ENCODE measurements at regions not wholly inside any gene's neighbourhood (a gene's known extent, or its start where the extent isn't known, plus 50 kb on each side); places are given as distances from the start of the nearest gene placed in this dataset.

DNA sequence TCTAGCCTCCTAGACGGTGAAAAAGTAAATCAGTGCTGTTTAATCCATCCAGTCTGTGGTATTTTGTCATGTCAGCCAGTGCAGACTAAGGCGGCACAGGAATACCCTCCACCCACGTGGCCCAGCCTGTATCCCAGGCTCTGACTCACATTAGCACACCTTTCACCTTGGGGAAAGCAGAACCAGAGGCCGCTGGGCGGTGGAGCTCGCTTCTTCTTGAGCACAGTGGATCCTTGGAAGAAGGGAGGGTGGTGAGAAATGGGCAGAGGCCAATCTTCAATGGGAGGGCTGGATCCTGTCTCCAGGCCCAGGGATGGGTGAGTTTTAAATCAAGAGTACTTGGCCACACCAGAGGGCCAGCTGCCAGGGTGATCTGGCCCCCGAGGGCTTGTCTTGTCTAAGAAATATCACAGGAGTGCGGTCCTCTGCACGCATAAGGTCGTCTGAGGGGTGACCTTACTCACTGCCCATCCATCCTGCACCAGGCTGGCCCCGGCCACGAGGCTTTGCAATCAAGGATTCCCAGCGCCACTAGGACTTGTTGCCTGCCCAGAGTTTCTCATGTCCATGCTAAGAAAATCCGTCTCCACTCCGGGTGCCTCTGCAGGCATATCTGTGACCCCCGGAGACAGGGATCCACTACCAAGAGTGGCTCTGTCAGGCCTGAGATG lies 658.5 kb downstream of the BRD1 start:
- Histone ChIP-seq H3K9me2 (ENCODE audit: insufficient read depth) (no peaks in the 10 kb centered on the region), H3K4me3 (replicated peaks in 1 of 2; ENCODE audit: low read depth in 1 of 2, low read length in 2 of 2) (no peak overlapping the region), H2AFZ (ENCODE audit: low read depth, low read length, poor library complexity, severe bottlenecking) (no peak overlapping the region), H4K20me1 (ENCODE audit: insufficient read depth) (no peaks in the 10 kb centered on the region), H3K9ac (ENCODE audit: low read length) (no peak overlapping the region), H3K9me3 (ENCODE audit: control insufficient read depth in 1 of 2, insufficient read depth in 1 of 2, low read depth in 1 of 2, low read length in 2 of 2) (no peaks in the 10 kb centered on the region), H3K36me3 (ENCODE audit: control insufficient read depth in 1 of 2, insufficient read depth in 2 of 2, low read length in 2 of 2) (no peaks in the 10 kb centered on the region), H3K27ac (ENCODE audit: low read depth, low read length) (no peak overlapping the region), H3K4me1 (ENCODE audit: control insufficient read depth in 1 of 2, insufficient read depth in 2 of 2, low read length in 2 of 2) (no peaks in the 10 kb centered on the region), H3K79me2 (ENCODE audit: insufficient read depth, low read length) (no peaks in the 10 kb centered on the region), H3K27me3 (ENCODE audit: insufficient read depth, low read length) (peaks cover 25% of the 10 kb centered on the region; the same call in 1 of the 2 replicates), H3K4me2 (ENCODE audit: low read length) (no peak overlapping the region)
- TF ChIP-seq JUND (IDR thresholded peaks at IDR 0.05), result no peak
- TF ChIP-seq, protein P1, sequence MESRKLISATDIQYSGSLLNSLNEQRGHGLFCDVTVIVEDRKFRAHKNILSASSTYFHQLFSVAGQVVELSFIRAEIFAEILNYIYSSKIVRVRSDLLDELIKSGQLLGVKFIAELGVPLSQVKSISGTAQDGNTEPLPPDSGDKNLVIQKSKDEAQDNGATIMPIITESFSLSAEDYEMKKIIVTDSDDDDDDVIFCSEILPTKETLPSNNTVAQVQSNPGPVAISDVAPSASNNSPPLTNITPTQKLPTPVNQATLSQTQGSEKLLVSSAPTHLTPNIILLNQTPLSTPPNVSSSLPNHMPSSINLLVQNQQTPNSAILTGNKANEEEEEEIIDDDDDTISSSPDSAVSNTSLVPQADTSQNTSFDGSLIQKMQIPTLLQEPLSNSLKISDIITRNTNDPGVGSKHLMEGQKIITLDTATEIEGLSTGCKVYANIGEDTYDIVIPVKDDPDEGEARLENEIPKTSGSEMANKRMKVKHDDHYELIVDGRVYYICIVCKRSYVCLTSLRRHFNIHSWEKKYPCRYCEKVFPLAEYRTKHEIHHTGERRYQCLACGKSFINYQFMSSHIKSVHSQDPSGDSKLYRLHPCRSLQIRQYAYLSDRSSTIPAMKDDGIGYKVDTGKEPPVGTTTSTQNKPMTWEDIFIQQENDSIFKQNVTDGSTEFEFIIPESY (IDR thresholded peaks at IDR 0.05; ENCODE audit: extremely low read depth, insufficient replicate concordance, low read length), result no peak
- no peak for DNase-seq (ENCODE audit: low read depth, low spot score)
- CTCF ChIA-PET, result interaction anchor here (1.9 kb wide), 1 partner anchor 123 kb away, joined by 7 read pairs; no protein-coding TSS in a partner anchor
- no peak for ATAC-seq
- intact Hi-C loops (cut with micrococcal nuclease), result no loop called here
- RAD21 ChIA-PET (ENCODE audit: low non-redundant PET in 1 of 2, low total read pairs in 2 of 2, uncharacterized antibody in 2 of 2, unreplicated experiment in 2 of 2), result interaction anchor here in 1 of 2 experiments (1.5 kb wide), 1 partner anchor 123 kb away, joined by 3 read pairs; no protein-coding TSS in a partner anchor
- no TSS peak for BruUV-seq (replicated peaks)
- POLR2A ChIA-PET, result no interaction called here

DNA sequence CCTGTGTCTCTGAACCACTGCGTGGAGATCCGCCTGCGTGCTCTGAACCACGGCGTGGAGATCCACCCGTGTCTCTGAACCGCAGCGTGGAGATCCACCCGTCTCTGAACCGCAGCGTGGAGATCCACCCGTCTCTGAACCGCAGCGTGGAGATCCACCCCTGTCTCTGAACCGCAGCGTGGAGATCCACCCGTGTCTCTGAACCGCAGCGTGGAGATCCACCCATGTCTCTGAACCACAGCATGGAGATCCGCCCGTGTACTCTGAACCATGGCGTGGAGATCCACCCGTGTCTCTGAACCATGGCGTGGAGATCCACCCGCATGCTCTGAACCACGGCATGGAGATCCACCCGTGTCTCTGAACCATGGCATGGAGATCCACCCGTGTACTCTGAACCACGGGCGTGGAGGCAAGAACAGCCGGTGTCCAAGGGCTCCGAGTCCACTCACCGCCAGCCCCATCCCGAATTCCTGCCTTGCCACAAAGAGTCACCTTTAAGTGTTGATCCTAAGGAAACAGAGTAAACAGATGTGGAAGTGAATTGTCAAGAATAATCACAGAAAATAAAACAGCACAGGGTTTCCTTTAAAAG lies 659.4 kb downstream of the BRD1 start:
- H3K9me3 ChIP-seq (ENCODE audit: control insufficient read depth in 1 of 2, insufficient read depth in 1 of 2, low read depth in 1 of 2, low read length in 2 of 2), result no peaks in the 10 kb centered on the region
- ChIA-PET RAD21 (ENCODE audit: low non-redundant PET in 1 of 2, low total read pairs in 2 of 2, uncharacterized antibody in 2 of 2, unreplicated experiment in 2 of 2) (interaction anchor here in 1 of 2 experiments (1.5 kb wide), 1 partner anchor 122 kb away, joined by 3 read pairs; no protein-coding TSS in a partner anchor), CTCF (no interaction called here), POLR2A (no interaction called here)
- no peaks in the 10 kb centered on the region for H4K20me1 ChIP-seq (ENCODE audit: insufficient read depth)
- H2AFZ ChIP-seq (ENCODE audit: low read depth, low read length, poor library complexity, severe bottlenecking), result no peak overlapping the region
- no peaks in the 10 kb centered on the region for H3K9me2 ChIP-seq (ENCODE audit: insufficient read depth)
- H3K79me2 ChIP-seq (ENCODE audit: insufficient read depth, low read length), result no peaks in the 10 kb centered on the region
- DNase-seq (ENCODE audit: low read depth, low spot score), result no peak
- H3K4me2 ChIP-seq (ENCODE audit: low read length), result no peak overlapping the region
- no peak overlapping the region for H3K4me3 ChIP-seq (replicated peaks in 1 of 2; ENCODE audit: low read depth in 1 of 2, low read length in 2 of 2)
- no peak overlapping the region for H3K9ac ChIP-seq (ENCODE audit: low read length)
- no peak for ATAC-seq
- H3K27me3 ChIP-seq (ENCODE audit: insufficient read depth, low read length), result peaks cover 16% of the 10 kb centered on the region; the same call in 1 of the 2 replicates
- no peak for TF ChIP-seq POLR2A (IDR thresholded peaks at IDR 0.05; ENCODE audit: borderline replicate concordance, extremely low read depth, insufficient read depth, insufficient read length)
- TF ChIP-seq POLR2AphosphoS5 (IDR thresholded peaks at IDR 0.05; ENCODE audit: low read depth, low read length), result no peak
- TF ChIP-seq FOSL1 (IDR thresholded peaks at IDR 0.05; ENCODE audit: low read depth), result no peak
- TF ChIP-seq EGR1 (IDR thresholded peaks at IDR 0.05; ENCODE audit: low read depth), result no peak
- TF ChIP-seq SIN3A (IDR thresholded peaks at IDR 0.05; ENCODE audit: low read depth), result no peak
- no peak for TF ChIP-seq ZNF274 (IDR thresholded peaks at IDR 0.05; ENCODE audit: low read depth, low read length)
- no peak for TF ChIP-seq EZH2phosphoT487 (IDR thresholded peaks at IDR 0.05; ENCODE audit: borderline replicate concordance)
- TF ChIP-seq, protein P2, sequence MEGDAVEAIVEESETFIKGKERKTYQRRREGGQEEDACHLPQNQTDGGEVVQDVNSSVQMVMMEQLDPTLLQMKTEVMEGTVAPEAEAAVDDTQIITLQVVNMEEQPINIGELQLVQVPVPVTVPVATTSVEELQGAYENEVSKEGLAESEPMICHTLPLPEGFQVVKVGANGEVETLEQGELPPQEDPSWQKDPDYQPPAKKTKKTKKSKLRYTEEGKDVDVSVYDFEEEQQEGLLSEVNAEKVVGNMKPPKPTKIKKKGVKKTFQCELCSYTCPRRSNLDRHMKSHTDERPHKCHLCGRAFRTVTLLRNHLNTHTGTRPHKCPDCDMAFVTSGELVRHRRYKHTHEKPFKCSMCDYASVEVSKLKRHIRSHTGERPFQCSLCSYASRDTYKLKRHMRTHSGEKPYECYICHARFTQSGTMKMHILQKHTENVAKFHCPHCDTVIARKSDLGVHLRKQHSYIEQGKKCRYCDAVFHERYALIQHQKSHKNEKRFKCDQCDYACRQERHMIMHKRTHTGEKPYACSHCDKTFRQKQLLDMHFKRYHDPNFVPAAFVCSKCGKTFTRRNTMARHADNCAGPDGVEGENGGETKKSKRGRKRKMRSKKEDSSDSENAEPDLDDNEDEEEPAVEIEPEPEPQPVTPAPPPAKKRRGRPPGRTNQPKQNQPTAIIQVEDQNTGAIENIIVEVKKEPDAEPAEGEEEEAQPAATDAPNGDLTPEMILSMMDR (IDR thresholded peaks at IDR 0.05 in 2 of 3, conservative IDR thresholded peaks at IDR 0.05 in 1 of 3; ENCODE audit: borderline replicate concordance in 1 of 3, insufficient read depth in 1 of 3, low read depth in 2 of 3, low read length in 2 of 3), result no peak
- no peak for TF ChIP-seq JUND (IDR thresholded peaks at IDR 0.05)
- no peak for TF ChIP-seq CEBPB (IDR thresholded peaks at IDR 0.05; ENCODE audit: low read depth)
- H3K4me1 ChIP-seq (ENCODE audit: control insufficient read depth in 1 of 2, insufficient read depth in 2 of 2, low read length in 2 of 2), result no peaks in the 10 kb centered on the region
- intact Hi-C loops (cut with micrococcal nuclease), result no loop called here
- H3K27ac ChIP-seq (ENCODE audit: low read depth, low read length), result no peak overlapping the region
- no peaks in the 10 kb centered on the region for H3K36me3 ChIP-seq (ENCODE audit: control insufficient read depth in 1 of 2, insufficient read depth in 2 of 2, low read length in 2 of 2)
- BruUV-seq (replicated peaks), result no TSS peak
